Smooth muscle cell of the brain vasculature (primary cell): ENCODE measurements at regions not wholly inside any gene's neighbourhood (a gene's known extent, or its start where the extent isn't known, plus 50 kb on each side); places are given as distances from the start of the nearest gene placed in this dataset.
"Not testable (repeated sequence)": the region's sequence is repeated elsewhere in the genome, so short reads cannot be mapped to it uniquely, and the experiment has no call there.

Experiments
- DNase-seq: peaks from one replicate; pipeline ENCODE4 v3.0.0-alpha.2; 2012; ENCODE audit warnings: low read depth, low spot score

DNA sequence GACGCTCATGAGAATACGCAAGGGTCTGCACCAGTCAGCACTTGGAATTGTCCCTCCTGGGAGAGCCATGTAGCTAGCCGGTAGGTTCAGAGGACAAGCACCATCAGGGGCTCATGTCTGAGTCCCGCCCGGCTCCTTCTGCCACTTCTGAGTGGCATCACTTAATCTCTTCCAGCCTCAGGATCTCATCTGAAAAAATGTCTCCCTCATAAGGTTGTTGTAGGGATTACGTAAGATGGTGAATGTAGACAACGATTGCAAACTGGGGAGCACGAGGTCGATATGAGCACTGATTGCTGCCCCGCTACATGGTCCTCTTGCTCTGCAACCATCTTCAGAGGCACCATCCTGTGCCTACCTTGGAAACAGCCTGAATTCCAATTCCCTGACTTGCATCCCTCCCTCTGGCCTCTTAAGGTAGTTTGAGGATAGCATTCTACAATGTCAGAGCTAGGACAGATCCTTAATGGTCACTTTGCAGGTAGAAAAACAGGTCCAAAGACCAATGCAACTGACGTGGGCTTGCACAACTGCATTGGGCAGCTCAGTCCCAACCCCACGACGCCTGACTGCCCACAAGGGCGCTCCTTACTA lies 115.8 kb upstream of the TMEM45B start:
- DNase-seq, result no peak

DNA sequence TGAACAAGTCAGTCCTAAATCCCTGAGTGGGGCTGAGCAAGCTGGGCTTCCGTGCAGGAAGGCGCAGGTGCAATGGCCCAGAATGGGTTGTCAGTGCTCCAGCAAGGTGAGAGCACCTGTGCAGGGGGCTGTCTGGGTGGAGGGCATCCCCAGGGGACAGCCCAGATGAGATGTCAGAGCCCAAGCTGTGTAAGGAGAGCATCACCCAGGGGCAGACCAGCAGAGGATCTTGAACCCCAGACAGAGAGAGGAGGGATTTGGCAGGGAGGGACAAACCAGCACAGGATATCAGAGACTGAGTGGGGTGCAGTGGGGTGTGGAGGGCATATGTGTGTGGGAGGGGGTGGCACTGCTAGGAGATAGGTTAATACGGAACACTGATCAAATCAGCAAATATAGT lies 114.9 kb upstream of the TMEM45B start:
- no peak for DNase-seq

DNA sequence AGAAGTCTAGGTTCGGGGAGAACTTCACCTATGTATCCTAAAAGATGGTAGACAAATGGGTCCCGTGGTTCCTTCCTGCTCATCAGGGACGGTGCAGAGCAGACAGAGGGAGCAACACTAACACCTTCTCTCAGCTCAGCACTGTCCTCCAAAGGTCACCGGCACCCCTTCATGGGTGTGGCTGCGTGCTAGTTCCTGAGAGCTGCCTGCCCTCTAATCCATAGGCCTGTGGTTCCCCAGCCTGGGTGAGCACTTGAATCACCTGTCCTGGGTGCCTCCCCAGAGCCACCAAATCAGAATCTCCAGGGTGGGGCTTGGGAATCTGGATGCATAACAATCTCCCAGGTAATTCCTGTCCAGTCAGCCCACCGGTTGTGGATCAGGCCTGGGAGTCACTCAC lies 113.9 kb upstream of the TMEM45B start:
- no peak for DNase-seq

DNA sequence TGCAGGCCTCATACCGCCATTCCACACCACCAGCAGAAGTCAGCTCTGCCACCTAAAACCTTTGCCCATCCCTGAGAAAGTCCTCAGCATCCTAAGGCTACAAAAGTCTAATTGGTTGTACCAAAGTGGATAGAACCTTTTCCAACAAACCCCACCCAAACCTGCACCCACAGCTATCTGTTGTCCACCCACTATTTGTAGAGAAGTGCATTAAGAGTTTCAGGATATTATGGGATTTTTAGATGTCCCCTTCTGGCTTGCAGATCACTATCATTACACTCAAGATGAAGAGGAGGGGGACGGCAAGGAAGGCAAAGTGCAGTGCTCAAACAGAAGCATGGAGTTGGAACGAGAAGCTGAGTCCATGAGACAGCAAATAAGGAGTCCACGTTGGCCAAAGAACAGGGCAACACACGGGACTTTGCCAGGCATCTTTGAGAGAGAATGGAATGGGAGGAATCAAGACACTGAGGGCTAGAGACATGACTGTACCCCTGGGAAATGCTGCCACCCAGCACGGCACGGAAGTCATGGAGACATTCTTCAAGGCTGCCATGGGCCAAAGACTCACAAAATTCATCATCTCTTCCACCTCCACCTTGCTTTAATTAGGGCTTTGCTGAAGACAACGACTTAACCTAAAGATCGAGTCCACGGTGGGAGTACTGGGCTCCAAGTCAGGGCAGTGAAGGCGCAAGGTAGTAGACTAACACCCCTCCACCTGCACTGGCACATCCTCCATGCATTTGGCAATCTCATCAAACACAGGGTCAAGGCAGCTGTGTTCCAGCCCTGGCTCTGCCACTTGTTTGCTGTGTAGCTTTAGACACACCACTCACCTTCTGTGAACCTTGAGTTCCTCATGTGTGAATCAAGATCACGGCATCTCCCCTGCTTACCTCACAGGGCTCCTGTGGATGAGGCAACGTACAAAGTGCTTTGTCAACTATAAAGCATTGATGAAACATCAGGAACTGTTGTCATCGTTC lies 112.9 kb upstream of the TMEM45B start:
- no peak for DNase-seq

DNA sequence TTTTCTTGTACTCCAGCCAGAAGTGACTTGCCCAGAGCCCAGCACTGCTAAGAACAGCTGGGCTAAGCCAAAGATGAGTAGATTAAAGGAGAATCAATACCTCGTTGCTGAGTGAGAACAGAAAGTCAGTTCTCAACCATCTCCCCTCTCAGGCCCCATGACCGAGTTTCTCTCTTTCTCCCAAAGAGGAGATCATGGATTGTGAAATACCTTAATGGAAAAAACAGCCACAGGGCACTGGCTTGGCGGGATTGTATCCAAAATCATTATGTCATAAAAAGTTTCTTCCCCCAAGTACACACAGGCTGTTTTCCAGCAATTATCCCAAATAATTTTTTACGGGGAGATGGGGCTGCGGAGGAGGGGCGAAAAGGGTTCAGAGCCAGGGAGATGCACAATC lies 111.8 kb upstream of the TMEM45B start:
- DNase-seq, result no peak

DNA sequence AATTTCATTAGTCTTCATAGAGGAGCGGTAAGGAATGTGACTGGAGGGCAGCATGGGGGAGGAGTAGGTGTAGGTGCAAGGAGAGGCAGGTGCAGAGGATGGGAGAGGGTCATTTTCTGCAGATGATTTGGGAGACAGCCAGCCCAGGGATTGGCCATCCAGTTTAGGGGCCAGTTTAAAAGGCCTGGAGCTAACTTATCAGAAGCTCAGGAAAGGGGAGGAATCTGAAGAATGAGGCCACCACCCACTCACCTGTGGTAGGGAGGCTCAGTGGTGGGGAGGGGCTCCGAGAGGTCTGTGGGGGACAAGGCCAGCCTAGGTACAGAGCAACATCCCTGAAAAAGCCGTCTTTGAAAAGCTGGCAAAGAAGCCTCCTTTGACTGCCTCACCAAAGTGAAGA lies 110.8 kb upstream of the TMEM45B start:
- no peak for DNase-seq

DNA sequence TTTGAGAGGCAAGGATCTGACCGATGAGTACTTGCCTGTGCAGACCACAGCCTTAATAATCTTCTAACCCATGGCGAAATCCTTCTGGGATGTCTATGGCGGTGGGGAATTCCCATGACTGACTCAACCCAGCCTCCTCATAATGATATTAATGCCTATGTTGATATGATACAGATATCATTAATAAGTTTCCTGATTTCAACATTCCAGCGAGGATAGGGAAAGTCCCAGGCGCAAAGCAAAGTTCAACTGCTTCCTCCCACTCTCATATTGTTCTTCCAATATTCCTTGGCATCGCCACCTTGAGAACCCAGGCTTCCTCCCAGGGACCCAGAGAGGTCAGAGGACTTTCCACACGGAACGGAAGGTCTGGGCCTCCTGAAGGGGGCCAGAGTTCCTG lies 110.3 kb upstream of the TMEM45B start:
- DNase-seq, result no peak

DNA sequence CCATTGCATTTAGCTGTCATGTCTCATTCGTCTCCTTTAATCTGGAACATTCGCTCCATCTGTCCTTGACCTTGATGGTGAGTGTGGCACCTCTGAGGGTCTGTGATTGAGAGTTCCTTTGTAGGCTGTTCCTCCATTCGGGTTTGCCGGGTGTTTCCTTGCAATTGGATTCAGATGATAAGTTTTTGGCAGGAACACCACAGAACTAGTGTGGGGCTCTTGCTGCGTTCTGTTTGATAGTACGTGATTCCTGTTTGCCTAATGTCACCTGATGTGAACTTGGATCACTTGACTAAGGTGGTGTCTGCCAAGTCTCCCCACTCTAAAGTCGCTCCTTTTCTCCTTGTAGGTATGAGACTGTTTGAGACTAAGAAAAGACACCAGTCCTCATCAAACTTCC lies 109.7 kb upstream of the TMEM45B start:
- no peak for DNase-seq

DNA sequence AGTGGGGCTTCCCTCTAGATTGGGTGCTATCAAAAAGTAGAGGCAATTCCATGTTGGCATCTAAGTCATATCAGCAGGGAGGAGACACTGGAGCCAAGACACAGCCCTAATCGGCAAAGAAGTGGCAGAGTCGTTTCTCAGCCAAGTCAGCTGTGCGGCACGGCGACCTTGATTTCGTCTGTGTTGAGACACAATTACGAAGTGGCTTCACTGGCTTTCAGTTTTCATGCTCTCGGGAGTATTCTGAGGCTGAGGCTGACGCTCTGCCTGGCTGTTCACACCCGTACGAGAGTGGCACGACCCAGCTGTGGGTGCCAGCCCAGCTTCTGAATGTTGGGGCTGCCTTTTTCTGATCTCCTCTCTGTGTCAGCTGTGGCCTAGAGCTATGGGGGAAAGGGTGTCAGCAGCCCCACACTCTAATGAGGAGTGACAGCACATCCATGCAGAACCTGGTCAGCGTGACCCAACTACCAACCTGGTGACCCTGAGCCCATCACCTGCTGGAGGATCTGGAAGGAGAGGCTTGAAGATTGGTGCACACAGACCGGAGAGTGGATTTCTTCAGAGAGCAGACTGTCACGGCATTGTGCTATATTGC lies 105.7 kb upstream of the TMEM45B start:
- no peak for DNase-seq

DNA sequence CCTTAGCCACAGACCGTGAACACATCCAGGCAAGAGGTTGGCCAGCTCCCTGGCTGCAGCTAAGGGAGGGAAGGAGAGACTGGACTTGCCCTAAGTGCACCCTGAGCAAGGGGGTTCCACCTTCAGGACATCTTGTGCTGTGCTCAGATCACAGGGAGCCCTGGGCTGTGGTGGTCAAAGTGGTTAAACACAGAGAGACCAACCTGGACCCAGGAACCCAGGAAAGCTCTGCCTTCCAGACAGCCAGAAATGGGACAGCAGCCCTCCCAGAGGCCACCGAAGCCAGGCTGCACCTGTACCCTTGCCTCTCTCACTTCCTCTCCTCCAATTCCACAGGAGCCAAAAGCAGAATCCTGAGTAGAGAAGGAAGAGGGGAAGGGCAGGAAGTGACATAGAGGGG lies 105.2 kb upstream of the TMEM45B start:
- DNase-seq, result no peak

DNA sequence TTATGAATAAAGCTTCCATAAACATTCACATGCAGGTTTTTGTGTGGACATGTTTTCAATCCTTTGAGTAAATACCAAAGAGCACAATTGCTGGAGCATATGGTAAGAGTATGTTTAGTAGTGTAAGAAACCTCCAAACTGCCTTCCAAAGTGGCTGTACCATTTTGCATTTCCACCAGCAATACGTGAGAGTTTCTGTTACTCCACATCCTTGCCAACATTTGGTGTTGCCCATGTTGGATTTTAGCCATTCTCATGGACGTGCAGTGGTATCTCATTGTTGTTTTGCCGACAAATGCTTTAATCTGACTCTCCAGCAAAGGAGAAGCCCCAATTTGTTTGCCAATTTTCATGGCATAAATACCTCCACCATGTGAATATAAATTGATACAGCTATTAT lies 103.9 kb upstream of the TMEM45B start:
- no peak for DNase-seq

DNA sequence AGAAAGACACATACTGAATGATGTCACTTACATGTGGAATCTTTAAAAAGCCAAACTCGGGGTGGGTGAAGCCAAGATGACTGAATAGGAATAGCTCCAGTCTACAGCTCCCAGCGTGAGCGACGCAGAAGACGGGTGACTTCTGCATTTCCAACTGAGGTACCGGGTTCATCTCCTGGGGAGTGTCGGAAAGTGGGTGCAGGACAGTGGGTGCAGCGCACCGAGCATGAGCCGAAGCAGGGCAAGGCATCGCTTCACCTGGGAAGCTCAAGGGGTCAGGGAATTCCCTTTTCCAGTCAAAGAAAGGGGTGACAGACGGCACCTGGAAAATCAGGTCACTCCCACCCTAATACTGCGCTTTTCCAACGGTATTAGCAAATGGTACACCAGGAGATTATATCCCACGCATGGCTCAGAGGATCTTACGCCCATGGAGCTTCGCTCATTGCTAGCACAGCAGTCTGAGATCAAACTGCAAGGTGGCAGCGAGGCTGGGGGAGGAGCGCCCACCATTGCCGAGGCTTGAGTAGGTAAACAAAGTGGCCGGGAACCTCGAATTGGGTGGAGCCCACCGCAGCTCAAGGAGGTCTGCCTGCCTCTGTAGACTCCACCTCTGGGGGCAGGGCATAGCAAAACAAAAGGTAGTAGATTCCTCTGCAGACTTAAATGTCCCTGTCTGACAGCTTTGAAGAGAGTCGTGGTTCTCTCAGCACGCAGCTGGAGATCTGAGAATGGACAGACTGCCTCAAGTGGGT lies 103.0 kb upstream of the TMEM45B start:
- DNase-seq, result not testable (repeated sequence)

DNA sequence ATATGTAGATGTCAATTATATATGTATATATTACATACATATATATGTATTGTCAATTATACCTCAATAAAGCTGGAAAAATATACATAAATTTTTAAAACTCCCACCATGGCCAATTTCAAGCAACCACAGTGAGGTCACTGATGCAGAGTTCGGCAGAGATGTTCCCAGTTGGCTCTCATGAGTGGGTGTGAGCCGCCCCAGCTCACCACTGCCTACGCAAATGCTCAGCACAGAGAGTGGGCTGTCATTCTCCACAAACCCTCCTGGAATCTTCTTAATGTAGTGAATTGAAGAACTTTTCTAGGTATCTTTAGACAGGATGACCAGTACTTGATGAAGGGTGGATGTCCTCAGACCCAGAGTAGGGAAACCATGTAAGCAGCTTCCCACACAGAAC lies 96.6 kb upstream of the TMEM45B start:
- DNase-seq, result no peak

DNA sequence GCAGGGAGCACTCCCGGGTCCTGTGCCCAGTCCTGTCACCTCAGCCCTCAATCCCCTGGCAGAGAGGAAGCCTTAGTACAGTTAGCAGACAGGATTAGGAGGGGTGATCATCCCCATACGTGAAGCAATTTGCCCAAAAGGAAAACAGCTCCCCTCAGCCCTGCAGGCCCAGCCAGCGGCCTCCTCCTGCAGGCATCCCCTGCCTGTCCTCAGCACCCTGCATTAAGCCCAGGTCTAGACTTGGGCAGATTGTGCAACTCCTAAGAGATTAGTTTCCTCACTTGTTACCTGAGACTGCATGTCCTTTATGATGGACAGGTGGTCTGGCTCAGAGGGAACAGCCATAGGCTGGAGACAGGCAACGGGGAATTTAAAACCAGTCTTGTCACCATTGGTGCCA lies 95.5 kb upstream of the TMEM45B start:
- no peak for DNase-seq

DNA sequence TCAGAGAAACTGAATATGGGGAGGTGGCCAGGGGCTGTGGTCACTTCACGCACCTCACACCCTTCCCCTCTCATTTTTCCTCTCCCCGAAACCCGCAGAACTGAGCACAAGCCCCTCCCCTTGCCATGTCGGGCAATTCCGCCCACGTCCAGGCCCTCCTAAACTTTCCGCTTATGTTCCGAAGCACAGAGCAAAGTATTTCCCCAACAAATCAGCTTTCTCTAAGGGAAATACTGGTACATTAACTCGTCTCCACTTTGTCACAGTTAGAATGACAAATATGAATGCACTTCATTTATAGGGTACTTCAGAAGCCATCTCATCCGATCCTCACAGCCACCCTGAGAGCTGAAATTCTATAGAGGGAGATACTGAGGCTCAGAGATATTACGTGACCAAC lies 94.7 kb upstream of the TMEM45B start:
- no peak for DNase-seq

DNA sequence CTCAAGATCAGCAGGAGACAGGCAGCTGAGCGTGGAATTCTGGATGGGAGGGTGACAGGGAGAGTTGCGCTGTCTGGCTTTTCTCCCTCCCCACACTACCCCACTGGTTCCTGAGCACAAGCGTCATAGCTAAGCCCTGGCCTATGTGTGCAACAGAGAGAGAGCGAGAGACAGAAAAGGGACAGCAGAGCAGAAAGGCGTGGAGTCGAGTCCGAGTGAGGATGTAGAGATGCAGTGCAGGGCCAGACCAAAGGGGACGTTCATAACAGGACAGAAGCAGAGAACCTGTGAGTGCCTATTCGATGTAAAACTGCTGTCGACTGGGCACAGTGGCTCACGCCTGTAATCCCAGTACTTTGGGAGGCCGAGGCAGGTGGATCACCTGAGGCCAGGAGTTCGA lies 94.0 kb upstream of the TMEM45B start:
- DNase-seq, result no peak

DNA sequence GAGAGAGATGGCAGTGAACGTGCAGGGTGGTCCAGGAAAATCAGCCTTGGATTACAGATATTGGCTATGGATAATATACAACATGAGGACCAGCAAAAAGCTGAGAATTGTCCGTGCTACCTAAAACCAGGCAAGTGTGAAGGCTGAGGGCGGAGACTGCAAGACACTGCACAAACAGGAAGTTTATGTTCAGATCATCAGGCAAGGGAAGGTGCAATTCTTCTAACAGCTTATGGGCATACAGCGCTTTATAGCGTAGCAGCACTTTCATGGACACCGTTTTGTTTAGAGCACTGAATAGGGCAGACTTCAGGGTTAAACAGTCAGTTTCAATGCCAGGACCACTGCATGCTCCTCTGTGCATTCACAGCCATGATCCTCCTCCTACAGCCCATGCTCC lies 93.1 kb upstream of the TMEM45B start:
- no peak for DNase-seq

DNA sequence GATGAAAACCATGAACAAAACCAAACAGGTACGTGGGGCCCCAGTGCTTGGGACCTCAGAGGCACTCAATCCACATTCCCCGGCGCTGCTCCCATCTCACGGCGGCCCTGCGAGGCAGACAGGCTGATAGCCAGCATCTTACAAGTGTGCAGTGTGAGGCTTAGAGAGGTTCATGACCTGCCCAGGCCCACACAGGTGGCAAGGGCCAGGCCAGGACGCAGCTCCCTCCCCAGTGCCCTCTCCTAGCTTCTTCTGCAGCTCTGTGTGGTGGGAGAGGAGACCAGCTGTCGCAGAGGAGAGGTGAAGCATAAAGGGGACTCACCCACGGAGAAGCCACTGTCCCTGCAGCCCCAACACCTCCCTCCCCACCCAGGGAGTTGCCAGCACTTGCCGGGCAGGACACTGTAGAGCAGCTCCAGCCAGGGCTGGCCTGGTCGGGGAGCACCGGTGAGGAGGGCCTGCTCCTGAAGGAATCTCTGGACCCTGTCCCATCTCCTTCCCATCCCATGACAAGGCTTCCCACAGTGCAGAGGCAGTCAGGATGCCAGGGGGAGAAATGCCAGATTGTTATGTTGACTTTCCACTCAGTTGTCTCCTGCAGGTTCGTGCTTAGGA lies 92.4 kb upstream of the TMEM45B start:
- no peak for DNase-seq

DNA sequence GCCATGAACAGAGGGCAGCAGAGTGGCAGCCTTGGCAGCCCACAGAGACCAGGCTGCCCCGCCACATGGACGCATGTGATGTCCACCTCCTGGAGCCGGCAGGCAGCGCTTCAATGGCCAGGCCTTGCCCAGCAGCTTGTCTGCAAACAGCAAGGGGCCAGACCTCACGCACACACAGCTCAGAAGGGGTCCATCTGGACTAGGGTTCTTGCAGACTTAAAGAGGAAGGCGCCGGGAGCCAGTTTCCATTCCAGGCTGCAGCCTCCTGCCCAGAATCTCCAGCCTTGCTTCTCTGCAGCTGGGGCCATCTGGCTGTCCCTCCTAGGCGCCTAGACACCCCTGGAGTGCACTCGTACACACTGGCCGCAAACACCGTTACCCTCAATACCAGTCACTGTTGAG lies 91.9 kb upstream of the TMEM45B start:
- DNase-seq, result no peak

DNA sequence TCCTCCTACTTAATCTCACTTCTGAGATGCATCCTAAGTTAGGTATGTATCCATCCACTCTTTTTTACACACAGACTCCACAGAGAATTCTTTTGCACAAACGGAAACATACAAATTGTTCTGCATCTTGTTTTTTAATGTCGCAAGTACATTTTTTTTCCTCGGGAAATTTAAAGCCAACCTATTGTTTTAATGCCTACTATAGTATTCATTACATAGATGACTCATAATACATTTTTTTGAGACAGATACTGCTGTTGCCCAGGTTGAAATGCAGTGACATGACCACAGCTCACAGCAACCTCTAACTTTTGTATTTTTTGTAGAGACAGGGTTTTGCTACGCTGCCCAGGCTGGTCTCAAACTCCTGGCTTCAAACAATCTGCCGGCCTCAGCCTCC lies 90.8 kb upstream of the TMEM45B start:
- DNase-seq, result no peak

DNA sequence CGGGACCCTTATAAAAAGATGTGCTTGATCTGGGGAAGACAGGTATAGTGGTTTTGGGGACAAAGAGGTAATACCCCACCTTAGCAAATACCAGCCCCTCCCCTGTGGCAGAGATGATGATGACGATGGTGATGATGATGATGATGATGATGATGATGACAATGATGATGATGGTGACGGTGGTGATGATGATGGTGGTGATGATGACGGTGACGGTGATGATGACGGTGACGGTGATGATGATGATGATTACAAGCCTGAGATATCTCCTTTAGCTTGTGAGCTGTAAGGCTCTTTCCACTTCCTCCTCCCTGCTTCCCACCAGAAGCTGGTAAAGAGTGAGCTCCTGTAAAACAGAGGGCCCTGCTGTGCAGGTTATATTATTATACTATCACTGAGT lies 89.5 kb upstream of the TMEM45B start:
- no peak for DNase-seq

DNA sequence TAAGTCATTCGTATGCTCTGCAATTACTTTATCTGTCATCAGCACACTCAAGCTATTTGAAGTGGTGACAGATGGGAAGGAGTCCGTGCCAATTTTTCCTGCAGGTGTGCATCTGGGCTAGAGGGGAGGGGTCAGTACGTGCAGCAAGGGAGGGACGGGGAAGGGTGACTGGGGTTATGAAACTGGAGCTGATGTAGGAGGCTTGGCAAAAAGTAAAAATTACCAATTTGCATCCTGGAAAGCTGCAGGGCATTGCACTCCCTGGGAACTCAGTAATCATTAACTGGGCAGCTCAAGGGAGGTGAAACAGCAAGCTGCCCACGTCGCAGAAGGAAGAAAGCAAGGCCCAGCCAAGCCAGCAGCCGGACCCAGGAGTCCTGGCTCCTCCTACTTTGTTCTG lies 87.1 kb upstream of the TMEM45B start:
- no peak for DNase-seq
